ENCODE measurements at regions not wholly inside any gene's neighbourhood (a gene's known extent, or its start where the extent isn't known, plus 50 kb on each side); places are given as distances from the start of the nearest gene placed in this dataset.

DNA sequence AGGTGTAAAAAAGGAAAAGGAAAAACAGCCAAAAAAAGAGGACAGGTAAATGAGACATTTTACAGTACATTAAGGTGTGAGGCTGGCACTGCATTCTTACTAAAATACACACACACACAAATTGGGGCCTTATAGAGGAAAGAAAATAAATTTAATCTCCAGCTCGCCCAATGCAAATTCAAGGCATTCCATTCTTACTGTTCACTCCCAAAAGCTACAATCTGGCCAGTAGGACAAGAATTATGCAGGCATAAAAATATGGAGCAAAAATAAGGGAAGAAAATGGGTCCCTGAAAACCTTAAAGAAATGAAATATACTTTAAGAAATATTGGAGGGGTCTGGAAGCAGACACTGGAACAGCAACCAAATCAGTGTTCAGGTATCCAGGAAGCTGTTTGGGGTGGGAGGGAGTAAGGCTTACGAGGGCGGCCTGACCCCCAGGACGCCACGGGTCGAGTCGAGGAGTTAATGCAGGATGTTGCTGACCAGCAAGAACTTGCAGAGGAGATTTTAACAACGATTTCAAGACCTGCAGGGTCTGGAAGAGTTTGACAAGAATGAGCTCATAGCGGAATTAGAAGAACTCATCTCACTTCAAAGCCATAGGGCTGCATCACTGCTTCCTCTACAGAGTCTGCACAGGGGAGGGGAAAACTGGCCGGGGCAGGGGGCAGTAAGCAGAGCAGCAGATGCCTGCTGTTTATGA is 245.5 kb downstream of the TBL1XR1 start:
- no peaks in the 10 kb centered on the region for H3K9me2 ChIP-seq
- ChIA-PET POLR2A (no interaction called here), CTCF (interaction anchor here (0.8 kb wide), 1 partner anchor 13 kb away, joined by 3 read pairs; no protein-coding TSS in a partner anchor)
- H3K4me2 ChIP-seq = no peak overlapping the region
- H2AFZ ChIP-seq (ENCODE audit: low read depth) = no peak overlapping the region
- no peaks in the 10 kb centered on the region for H4K20me1 ChIP-seq (ENCODE audit: insufficient read depth)
- H3K4me1 ChIP-seq (ENCODE audit: control insufficient read depth in 1 of 2, insufficient read depth in 2 of 2, low read depth in 1 of 2, low read length in 1 of 2) = peaks cover 8 to 13% of the 10 kb centered on the region in 2 experiments; a peak in 2 of 4 replicates
- no peak overlapping the region for H3K27ac ChIP-seq (ENCODE audit: low read depth in 2 of 2, low read length in 1 of 2)
- no peak overlapping the region for H3K4me3 ChIP-seq (ENCODE audit: low read depth in 2 of 2, low read length in 1 of 2)
- H3K36me3 ChIP-seq (replicated peaks in 1 of 2; ENCODE audit: control insufficient read depth in 1 of 2, insufficient read depth in 2 of 2, low read length in 1 of 2) = no peaks in the 10 kb centered on the region
- WGBS (ENCODE audit: low lambda C conversion rate) = 72% methylated on average over 10 of the region's 10 CpGs
- DNase-seq = no peak
- no peaks in the 10 kb centered on the region for H3K9me3 ChIP-seq
- H3K27me3 ChIP-seq (ENCODE audit: insufficient read depth) = no peaks in the 10 kb centered on the region
- no peak overlapping the region for H3K9ac ChIP-seq
- H3K79me2 ChIP-seq (ENCODE audit: insufficient read depth) = no peaks in the 10 kb centered on the region
- no peaks in the 10 kb centered on the region for H3F3A ChIP-seq (replicated peaks; ENCODE audit: insufficient read depth)
- TF ChIP-seq FOSL2 (IDR thresholded peaks at IDR 0.05; ENCODE audit: borderline replicate concordance, low read depth) (no peak), POLR2AphosphoS5 (IDR thresholded peaks at IDR 0.05; ENCODE audit: low read depth, low read length) (no peak), CHD2 (IDR thresholded peaks at IDR 0.05; ENCODE audit: low read length, partially characterized antibody) (no peak), FOXJ3 (CRISPR knock-in tag; IDR thresholded peaks at IDR 0.05) (no peak)
- TF ChIP-seq, protein P1, sequence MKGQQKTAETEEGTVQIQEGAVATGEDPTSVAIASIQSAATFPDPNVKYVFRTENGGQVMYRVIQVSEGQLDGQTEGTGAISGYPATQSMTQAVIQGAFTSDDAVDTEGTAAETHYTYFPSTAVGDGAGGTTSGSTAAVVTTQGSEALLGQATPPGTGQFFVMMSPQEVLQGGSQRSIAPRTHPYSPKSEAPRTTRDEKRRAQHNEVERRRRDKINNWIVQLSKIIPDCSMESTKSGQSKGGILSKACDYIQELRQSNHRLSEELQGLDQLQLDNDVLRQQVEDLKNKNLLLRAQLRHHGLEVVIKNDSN (IDR thresholded peaks at IDR 0.05; ENCODE audit: borderline replicate concordance, low read depth) = no peak
- TF ChIP-seq, protein P2, sequence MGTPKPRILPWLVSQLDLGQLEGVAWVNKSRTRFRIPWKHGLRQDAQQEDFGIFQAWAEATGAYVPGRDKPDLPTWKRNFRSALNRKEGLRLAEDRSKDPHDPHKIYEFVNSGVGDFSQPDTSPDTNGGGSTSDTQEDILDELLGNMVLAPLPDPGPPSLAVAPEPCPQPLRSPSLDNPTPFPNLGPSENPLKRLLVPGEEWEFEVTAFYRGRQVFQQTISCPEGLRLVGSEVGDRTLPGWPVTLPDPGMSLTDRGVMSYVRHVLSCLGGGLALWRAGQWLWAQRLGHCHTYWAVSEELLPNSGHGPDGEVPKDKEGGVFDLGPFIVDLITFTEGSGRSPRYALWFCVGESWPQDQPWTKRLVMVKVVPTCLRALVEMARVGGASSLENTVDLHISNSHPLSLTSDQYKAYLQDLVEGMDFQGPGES (IDR thresholded peaks at IDR 0.05; ENCODE audit: low read depth, low read length) = no peak

DNA sequence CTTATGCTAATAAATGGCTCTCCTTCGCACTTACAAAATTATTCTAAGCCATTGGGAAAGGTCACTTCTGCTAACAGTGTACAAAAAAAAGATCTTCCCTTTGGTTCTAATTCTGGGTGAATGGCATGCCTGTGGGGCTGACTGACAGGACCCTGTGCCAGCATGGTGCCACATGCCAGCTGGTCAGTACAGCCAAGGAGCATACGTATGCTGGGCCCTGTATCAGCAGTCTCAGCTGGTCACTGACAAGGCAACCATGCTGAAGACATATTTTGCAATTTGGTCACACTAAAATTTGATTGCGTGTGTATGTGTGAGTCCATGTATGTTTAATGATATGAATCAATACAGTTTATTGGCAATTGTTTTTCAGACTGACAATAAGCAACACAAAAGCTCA is 246.1 kb downstream of the TBL1XR1 start:
- H3K27me3 ChIP-seq (ENCODE audit: insufficient read depth) = no peaks in the 10 kb centered on the region
- DNase-seq = no peak
- no peaks in the 10 kb centered on the region for H4K20me1 ChIP-seq (ENCODE audit: insufficient read depth)
- no peaks in the 10 kb centered on the region for H3F3A ChIP-seq (replicated peaks; ENCODE audit: insufficient read depth)
- no peaks in the 10 kb centered on the region for H3K79me2 ChIP-seq (ENCODE audit: insufficient read depth)
- H3K4me3 ChIP-seq (ENCODE audit: low read depth in 2 of 2, low read length in 1 of 2) = no peak overlapping the region
- H3K4me2 ChIP-seq = no peak overlapping the region
- no peaks in the 10 kb centered on the region for H3K9me2 ChIP-seq
- no peaks in the 10 kb centered on the region for H3K36me3 ChIP-seq (replicated peaks in 1 of 2; ENCODE audit: control insufficient read depth in 1 of 2, insufficient read depth in 2 of 2, low read length in 1 of 2)
- H3K4me1 ChIP-seq (ENCODE audit: control insufficient read depth in 1 of 2, insufficient read depth in 2 of 2, low read depth in 1 of 2, low read length in 1 of 2) = peaks cover 8 to 13% of the 10 kb centered on the region in 2 experiments; a peak in 2 of 4 replicates
- ChIA-PET POLR2A (no interaction called here), CTCF (interaction anchor here (0.8 kb wide), 1 partner anchor 12 kb away, joined by 3 read pairs; no protein-coding TSS in a partner anchor)
- H3K9me3 ChIP-seq = no peaks in the 10 kb centered on the region
- no peak overlapping the region for H2AFZ ChIP-seq (ENCODE audit: low read depth)
- no peak overlapping the region for H3K27ac ChIP-seq (ENCODE audit: low read depth in 2 of 2, low read length in 1 of 2)
- TF ChIP-seq EZH2phosphoT487 (IDR thresholded peaks at IDR 0.05; ENCODE audit: borderline replicate concordance, low read depth) = no peak
- no peak for TF ChIP-seq CHD2 (IDR thresholded peaks at IDR 0.05; ENCODE audit: low read length, partially characterized antibody)
- TF ChIP-seq JUND (IDR thresholded peaks at IDR 0.05) = no peak
- TF ChIP-seq MXI1 (IDR thresholded peaks at IDR 0.05; ENCODE audit: low read depth, low read length) = no peak
- TF ChIP-seq GATA2 (CRISPR knock-in tag; IDR thresholded peaks at IDR 0.05) = no peak
- TF ChIP-seq, protein P3, sequence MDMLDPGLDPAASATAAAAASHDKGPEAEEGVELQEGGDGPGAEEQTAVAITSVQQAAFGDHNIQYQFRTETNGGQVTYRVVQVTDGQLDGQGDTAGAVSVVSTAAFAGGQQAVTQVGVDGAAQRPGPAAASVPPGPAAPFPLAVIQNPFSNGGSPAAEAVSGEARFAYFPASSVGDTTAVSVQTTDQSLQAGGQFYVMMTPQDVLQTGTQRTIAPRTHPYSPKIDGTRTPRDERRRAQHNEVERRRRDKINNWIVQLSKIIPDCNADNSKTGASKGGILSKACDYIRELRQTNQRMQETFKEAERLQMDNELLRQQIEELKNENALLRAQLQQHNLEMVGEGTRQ (IDR thresholded peaks at IDR 0.05; ENCODE audit: borderline replicate concordance, low read depth, low read length) = no peak
- TF ChIP-seq GABPA (IDR thresholded peaks at IDR 0.05; ENCODE audit: low read depth) = no peak
- TF ChIP-seq, protein P4, sequence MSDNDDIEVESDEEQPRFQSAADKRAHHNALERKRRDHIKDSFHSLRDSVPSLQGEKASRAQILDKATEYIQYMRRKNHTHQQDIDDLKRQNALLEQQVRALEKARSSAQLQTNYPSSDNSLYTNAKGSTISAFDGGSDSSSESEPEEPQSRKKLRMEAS (IDR thresholded peaks at IDR 0.05; ENCODE audit: low read depth) = no peak
- TF ChIP-seq FOXJ3 (CRISPR knock-in tag; IDR thresholded peaks at IDR 0.05) = no peak
- no peak for TF ChIP-seq TCF12 (IDR thresholded peaks at IDR 0.05)
- TF ChIP-seq SIN3A (IDR thresholded peaks at IDR 0.05; ENCODE audit: borderline replicate concordance, low read depth, low read length) = no peak
- TF ChIP-seq, protein P2 (IDR thresholded peaks at IDR 0.05; ENCODE audit: low read depth, low read length) = no peak
- TF ChIP-seq YY1 (IDR thresholded peaks at IDR 0.05; ENCODE audit: low read depth) = no peak
- TF ChIP-seq, protein P5, sequence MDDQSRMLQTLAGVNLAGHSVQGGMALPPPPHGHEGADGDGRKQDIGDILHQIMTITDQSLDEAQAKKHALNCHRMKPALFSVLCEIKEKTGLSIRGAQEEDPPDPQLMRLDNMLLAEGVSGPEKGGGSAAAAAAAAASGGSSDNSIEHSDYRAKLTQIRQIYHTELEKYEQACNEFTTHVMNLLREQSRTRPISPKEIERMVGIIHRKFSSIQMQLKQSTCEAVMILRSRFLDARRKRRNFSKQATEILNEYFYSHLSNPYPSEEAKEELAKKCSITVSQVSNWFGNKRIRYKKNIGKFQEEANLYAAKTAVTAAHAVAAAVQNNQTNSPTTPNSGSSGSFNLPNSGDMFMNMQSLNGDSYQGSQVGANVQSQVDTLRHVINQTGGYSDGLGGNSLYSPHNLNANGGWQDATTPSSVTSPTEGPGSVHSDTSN (IDR thresholded peaks at IDR 0.05) = no peak
- no peak for TF ChIP-seq FOXM1 (IDR thresholded peaks at IDR 0.05; ENCODE audit: low read depth)
- TF ChIP-seq, protein P1 (IDR thresholded peaks at IDR 0.05; ENCODE audit: borderline replicate concordance, low read depth) = no peak
- TF ChIP-seq NRF1 (IDR thresholded peaks at IDR 0.05; ENCODE audit: low read depth, low read length) = no peak
- no peak overlapping the region for H3K9ac ChIP-seq
- 81% methylated on average over 3 of the region's 3 CpGs for WGBS (ENCODE audit: low lambda C conversion rate)

Data from SK-N-SH (cell line).